WTC11 (cell line): ENCODE measurements at regions not wholly inside any gene's neighbourhood (a gene's known extent, or its start where the extent isn't known, plus 50 kb on each side); places are given as distances from the start of the nearest gene placed in this dataset.
A peak's percentile ranks its signal among the peaks of the same experiment; 100 is the strongest.

Experiments used
- ATAC-seq: fragments of 200-7000 bp; cut with Tn5 transposase; 2 replicates; pipeline ENCODE4 v1.10.0; 2021; ENCODE audit warnings: mild to moderate bottlenecking, moderate library complexity
- CTCF ChIA-PET: fragments of 300-600 bp; sonication (Branson Sonifier 250); formaldehyde crosslinking; loops from one replicate; lab custom pipeline; 2021; ENCODE audit warnings: antibody characterized with exemption; lab: Charles Lee
- POLR2A ChIA-PET: fragments of 350-600 bp; sonication (Branson Sonifier 250); formaldehyde crosslinking; loops from one replicate; lab custom pipeline; 2021; ENCODE audit warnings: antibody characterized with exemption; lab: Charles Lee
- DNase-seq: peaks from one replicate; pipeline ENCODE4 v3.0.0; 2021; ENCODE audit warnings: low spot score
- H3K27ac Mint-ChIP-seq: 2 replicates; pipeline ENCODE4 v1.8.0; 2021; ENCODE audit warnings: mixed read lengths
- H3K27me3 Mint-ChIP-seq: 2 replicates; pipeline ENCODE4 v1.8.0; 2021; ENCODE audit warnings: low read depth, mild to moderate bottlenecking, moderate library complexity, mixed read lengths
- H3K36me3 Mint-ChIP-seq: 2 replicates; pipeline ENCODE4 v1.8.0; 2021; ENCODE audit warnings: mixed read lengths
- H3K4me1 Mint-ChIP-seq: 2 replicates; pipeline ENCODE4 v1.8.0; 2022; ENCODE audit warnings: mixed read lengths
- H3K4me3 Mint-ChIP-seq: 2 replicates; pipeline ENCODE4 v1.8.0; 2021; ENCODE audit warnings: mild to moderate bottlenecking, moderate library complexity, mixed read lengths
- H3K9me3 Mint-ChIP-seq: 2 replicates; pipeline ENCODE4 v1.8.0; 2021; ENCODE audit warnings: mixed read lengths
- ATF1 ChIP-seq: sonication (generic); formaldehyde crosslinking; IDR thresholded peaks from 2 replicates; pipeline ENCODE4 v1.8.1; 2023; ENCODE audit warnings: mild to moderate bottlenecking, moderate library complexity, missing genetic modification reagents
- FOXK1 ChIP-seq: sonication (generic); formaldehyde crosslinking; IDR thresholded peaks from 2 replicates; pipeline ENCODE4 v1.8.0; 2022; ENCODE audit warnings: mild to moderate bottlenecking, moderate library complexity, missing genetic modification reagents
- GRHL2 ChIP-seq: fragments of 250-450 bp; sonication (Bioruptor Pico); IDR thresholded peaks from 2 replicates; pipeline ENCODE4 v1.8.0; 2022; ENCODE audit warnings: mild to moderate bottlenecking, moderate library complexity; ENCODE audit not compliant: insufficient replicate concordance, severe bottlenecking
- MYBL2 ChIP-seq: sonication (generic); formaldehyde crosslinking; IDR thresholded peaks from 2 replicates; pipeline ENCODE4 v1.8.1; 2023; ENCODE audit warnings: mild to moderate bottlenecking, moderate library complexity, missing genetic modification reagents
- NFE2L1 ChIP-seq: sonication (generic); formaldehyde crosslinking; IDR thresholded peaks from 2 replicates; pipeline ENCODE4 v1.8.1; 2023; ENCODE audit warnings: missing genetic modification reagents
- NR3C1 ChIP-seq: sonication (generic); formaldehyde crosslinking; conservative IDR thresholded peaks from 2 replicates; pipeline ENCODE4 v1.8.1; 2023; ENCODE audit warnings: low read depth, mild to moderate bottlenecking, missing genetic modification reagents
- RELA ChIP-seq: sonication (generic); formaldehyde crosslinking; IDR thresholded peaks from 2 replicates; pipeline ENCODE4 v1.8.1; 2022; ENCODE audit warnings: missing genetic modification reagents, mild to moderate bottlenecking, borderline replicate concordance
- SP1 ChIP-seq: sonication (generic); formaldehyde crosslinking; conservative IDR thresholded peaks from 2 replicates; pipeline ENCODE4 v1.8.1; 2022; ENCODE audit warnings: missing genetic modification reagents
- TEAD1 ChIP-seq: sonication (generic); formaldehyde crosslinking; IDR thresholded peaks from 2 replicates; pipeline ENCODE4 v1.8.0; 2022; ENCODE audit warnings: mild to moderate bottlenecking, missing genetic modification reagents
- TEAD4 ChIP-seq: sonication (generic); formaldehyde crosslinking; IDR thresholded peaks from 2 replicates; pipeline ENCODE4 v1.8.0; 2022; ENCODE audit warnings: mild to moderate bottlenecking, missing genetic modification reagents
- ZNF219 ChIP-seq: sonication (generic); formaldehyde crosslinking; IDR thresholded peaks from 2 replicates; pipeline ENCODE4 v1.8.0; 2023; ENCODE audit warnings: missing genetic modification reagents, mild to moderate bottlenecking, borderline replicate concordance
- ZNF423 ChIP-seq: fragments of 250-450 bp; sonication (Bioruptor Pico); IDR thresholded peaks from 2 replicates; pipeline ENCODE4 v2.1.2; 2022; ENCODE audit warnings: mild to moderate bottlenecking, moderate library complexity
- TF ChIP-seq, protein P1 (sequence below): fragments of 250-450 bp; sonication (Bioruptor Pico); IDR thresholded peaks from 2 replicates; pipeline ENCODE4 v2.1.2; 2022; ENCODE audit warnings: mild to moderate bottlenecking, moderate library complexity
- TF ChIP-seq, protein P2 (sequence below): sonication (generic); formaldehyde crosslinking; IDR thresholded peaks from 2 replicates; pipeline ENCODE4 v1.8.1; 2022; ENCODE audit warnings: low read depth, missing genetic modification reagents, borderline replicate concordance
- TF ChIP-seq, protein P3 (sequence below): fragments of 250-450 bp; sonication (Bioruptor Pico); IDR thresholded peaks from 2 replicates; pipeline ENCODE4 v1.9.0; 2021; ENCODE audit warnings: mild to moderate bottlenecking
- TF ChIP-seq, protein P4 (sequence below): sonication (generic); formaldehyde crosslinking; IDR thresholded peaks from 2 replicates; pipeline ENCODE4 v1.8.1; 2023; ENCODE audit warnings: mild to moderate bottlenecking, missing genetic modification reagents, moderate library complexity
- TF ChIP-seq, protein P5 (sequence below): sonication (generic); formaldehyde crosslinking; IDR thresholded peaks from 2 replicates; pipeline ENCODE4 v1.8.1; 2022; ENCODE audit warnings: mild to moderate bottlenecking, moderate library complexity, missing genetic modification reagents
- TF ChIP-seq, protein P6 (sequence below): fragments of 200-600 bp; IDR thresholded peaks from 2 replicates; pipeline ENCODE4 v1.8.0; 2022; ENCODE audit warnings: antibody characterized with exemption
- TF ChIP-seq, protein P7 (sequence below): sonication (generic); formaldehyde crosslinking; IDR thresholded peaks from 2 replicates; pipeline ENCODE4 v1.8.1; 2022; ENCODE audit warnings: mild to moderate bottlenecking, missing genetic modification reagents, moderate library complexity, borderline replicate concordance
- TF ChIP-seq, protein P8 (sequence below): sonication (generic); formaldehyde crosslinking; IDR thresholded peaks from 2 replicates; pipeline ENCODE4 v1.8.0; 2022; ENCODE audit warnings: mild to moderate bottlenecking, missing genetic modification reagents
- TF ChIP-seq, protein P9 (sequence below): sonication (generic); formaldehyde crosslinking; IDR thresholded peaks from 2 replicates; pipeline ENCODE4 v1.8.0; 2022; ENCODE audit warnings: mild to moderate bottlenecking, missing genetic modification reagents
- TF ChIP-seq, protein P10 (sequence below): sonication (generic); formaldehyde crosslinking; IDR thresholded peaks from 2 replicates; pipeline ENCODE4 v1.8.1; 2023; ENCODE audit warnings: mild to moderate bottlenecking, missing genetic modification reagents

DNA sequence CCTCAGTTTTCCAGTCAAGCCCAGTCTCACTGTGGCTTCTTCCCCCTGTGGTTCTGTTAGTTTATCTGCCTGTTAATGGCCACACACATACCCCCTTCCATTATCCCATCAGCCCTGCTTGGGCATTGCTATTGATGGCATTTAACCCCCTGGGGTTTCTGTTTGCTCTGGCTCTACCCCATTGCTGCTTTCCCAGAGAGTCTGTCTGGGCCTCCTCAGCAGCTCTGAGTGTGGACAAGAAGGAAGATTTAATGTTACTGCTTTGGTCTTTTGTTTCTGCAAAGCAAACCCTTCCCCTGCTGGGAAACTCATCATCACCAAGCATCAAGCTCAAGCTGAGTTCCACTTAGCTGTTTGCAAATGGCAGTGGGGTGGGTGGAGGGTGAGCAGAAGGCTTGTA lies 162.7 kb downstream of the CCT6B start:
- ATAC-seq (peak; percentile 91), DNase-seq (peak; percentile 20)
- Mint-ChIP-seq H3K4me3 (no peak overlapping the region), H3K27ac (no peak overlapping the region), H3K9me3 (peaks cover 23% of the 10 kb centered on the region), H3K27me3 (peaks cover 98% of the 10 kb centered on the region), H3K4me1 (peaks cover 19% of the 10 kb centered on the region)
- POLR2A ChIA-PET = no interaction called here
- CTCF ChIA-PET = interaction anchor here (0.6 kb wide), 1 partner anchor 256 kb away, joined by 3 read pairs; no protein-coding TSS in a partner anchor
- TF ChIP-seq NR3C1 (CRISPR knock-in tag) (no peak), ATF1 (CRISPR knock-in tag) (no peak), ZNF423 (CRISPR knock-in tag) (peak; percentile 61)
- TF ChIP-seq, protein P1, sequence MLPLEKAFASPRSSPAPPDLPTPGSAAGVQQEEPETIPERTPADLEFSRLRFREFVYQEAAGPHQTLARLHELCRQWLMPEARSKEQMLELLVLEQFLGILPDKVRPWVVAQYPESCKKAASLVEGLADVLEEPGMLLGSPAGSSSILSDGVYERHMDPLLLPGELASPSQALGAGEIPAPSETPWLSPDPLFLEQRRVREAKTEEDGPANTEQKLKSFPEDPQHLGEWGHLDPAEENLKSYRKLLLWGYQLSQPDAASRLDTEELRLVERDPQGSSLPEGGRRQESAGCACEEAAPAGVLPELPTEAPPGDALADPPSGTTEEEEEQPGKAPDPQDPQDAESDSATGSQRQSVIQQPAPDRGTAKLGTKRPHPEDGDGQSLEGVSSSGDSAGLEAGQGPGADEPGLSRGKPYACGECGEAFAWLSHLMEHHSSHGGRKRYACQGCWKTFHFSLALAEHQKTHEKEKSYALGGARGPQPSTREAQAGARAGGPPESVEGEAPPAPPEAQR = no peak
- TF ChIP-seq, protein P2, sequence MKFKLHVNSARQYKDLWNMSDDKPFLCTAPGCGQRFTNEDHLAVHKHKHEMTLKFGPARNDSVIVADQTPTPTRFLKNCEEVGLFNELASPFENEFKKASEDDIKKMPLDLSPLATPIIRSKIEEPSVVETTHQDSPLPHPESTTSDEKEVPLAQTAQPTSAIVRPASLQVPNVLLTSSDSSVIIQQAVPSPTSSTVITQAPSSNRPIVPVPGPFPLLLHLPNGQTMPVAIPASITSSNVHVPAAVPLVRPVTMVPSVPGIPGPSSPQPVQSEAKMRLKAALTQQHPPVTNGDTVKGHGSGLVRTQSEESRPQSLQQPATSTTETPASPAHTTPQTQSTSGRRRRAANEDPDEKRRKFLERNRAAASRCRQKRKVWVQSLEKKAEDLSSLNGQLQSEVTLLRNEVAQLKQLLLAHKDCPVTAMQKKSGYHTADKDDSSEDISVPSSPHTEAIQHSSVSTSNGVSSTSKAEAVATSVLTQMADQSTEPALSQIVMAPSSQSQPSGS (CRISPR knock-in tag) = no peak
- TF ChIP-seq, protein P3, sequence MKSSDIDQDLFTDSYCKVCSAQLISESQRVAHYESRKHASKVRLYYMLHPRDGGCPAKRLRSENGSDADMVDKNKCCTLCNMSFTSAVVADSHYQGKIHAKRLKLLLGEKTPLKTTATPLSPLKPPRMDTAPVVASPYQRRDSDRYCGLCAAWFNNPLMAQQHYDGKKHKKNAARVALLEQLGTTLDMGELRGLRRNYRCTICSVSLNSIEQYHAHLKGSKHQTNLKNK = no peak
- TF ChIP-seq, protein P4, sequence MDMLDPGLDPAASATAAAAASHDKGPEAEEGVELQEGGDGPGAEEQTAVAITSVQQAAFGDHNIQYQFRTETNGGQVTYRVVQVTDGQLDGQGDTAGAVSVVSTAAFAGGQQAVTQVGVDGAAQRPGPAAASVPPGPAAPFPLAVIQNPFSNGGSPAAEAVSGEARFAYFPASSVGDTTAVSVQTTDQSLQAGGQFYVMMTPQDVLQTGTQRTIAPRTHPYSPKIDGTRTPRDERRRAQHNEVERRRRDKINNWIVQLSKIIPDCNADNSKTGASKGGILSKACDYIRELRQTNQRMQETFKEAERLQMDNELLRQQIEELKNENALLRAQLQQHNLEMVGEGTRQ (CRISPR knock-in tag) = no peak
- TF ChIP-seq, protein P5, sequence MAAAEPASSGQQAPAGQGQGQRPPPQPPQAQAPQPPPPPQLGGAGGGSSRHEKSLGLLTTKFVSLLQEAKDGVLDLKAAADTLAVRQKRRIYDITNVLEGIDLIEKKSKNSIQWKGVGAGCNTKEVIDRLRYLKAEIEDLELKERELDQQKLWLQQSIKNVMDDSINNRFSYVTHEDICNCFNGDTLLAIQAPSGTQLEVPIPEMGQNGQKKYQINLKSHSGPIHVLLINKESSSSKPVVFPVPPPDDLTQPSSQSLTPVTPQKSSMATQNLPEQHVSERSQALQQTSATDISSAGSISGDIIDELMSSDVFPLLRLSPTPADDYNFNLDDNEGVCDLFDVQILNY (CRISPR knock-in tag) = no peak
- TF ChIP-seq, protein P6, sequence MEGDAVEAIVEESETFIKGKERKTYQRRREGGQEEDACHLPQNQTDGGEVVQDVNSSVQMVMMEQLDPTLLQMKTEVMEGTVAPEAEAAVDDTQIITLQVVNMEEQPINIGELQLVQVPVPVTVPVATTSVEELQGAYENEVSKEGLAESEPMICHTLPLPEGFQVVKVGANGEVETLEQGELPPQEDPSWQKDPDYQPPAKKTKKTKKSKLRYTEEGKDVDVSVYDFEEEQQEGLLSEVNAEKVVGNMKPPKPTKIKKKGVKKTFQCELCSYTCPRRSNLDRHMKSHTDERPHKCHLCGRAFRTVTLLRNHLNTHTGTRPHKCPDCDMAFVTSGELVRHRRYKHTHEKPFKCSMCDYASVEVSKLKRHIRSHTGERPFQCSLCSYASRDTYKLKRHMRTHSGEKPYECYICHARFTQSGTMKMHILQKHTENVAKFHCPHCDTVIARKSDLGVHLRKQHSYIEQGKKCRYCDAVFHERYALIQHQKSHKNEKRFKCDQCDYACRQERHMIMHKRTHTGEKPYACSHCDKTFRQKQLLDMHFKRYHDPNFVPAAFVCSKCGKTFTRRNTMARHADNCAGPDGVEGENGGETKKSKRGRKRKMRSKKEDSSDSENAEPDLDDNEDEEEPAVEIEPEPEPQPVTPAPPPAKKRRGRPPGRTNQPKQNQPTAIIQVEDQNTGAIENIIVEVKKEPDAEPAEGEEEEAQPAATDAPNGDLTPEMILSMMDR = no peak
- TF ChIP-seq, all 79 proteins: peak for 1
- 0 out of 2 replicates have a peak, but pooled peaks cover 8% of the 10 kb centered on the region for H3K36me3 Mint-ChIP-seq

DNA sequence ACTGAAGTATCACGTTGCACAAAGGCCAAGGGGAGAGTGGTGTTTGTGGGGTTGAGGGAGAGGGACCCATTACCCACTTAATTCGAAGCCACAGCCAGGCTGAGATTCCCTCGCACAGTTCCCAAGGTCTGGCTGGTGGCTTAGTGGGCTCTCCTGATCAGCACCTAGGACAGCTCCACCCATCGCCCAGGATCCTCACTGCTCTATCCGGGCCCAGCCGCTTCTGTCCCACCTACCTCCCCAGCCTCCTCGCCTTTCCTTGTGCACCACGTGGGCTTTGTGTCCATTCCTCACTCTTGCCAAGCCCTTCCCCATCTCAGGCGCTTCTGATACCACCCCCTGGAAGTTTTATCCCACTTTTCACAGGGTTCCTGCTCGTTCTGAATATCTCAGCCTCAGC lies 163.5 kb downstream of the CCT6B start:
- H3K27me3 Mint-ChIP-seq = peaks cover 98% of the 10 kb centered on the region
- TF ChIP-seq, protein P7, sequence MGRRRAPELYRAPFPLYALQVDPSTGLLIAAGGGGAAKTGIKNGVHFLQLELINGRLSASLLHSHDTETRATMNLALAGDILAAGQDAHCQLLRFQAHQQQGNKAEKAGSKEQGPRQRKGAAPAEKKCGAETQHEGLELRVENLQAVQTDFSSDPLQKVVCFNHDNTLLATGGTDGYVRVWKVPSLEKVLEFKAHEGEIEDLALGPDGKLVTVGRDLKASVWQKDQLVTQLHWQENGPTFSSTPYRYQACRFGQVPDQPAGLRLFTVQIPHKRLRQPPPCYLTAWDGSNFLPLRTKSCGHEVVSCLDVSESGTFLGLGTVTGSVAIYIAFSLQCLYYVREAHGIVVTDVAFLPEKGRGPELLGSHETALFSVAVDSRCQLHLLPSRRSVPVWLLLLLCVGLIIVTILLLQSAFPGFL (CRISPR knock-in tag) = peak; percentile 81; the same call in 1 of the 2 replicates
- peak; percentile 83; the same call in 1 of the 2 replicates for TF ChIP-seq ZNF219 (CRISPR knock-in tag)
- TF ChIP-seq SP1 (CRISPR knock-in tag) = peak; percentile 35; the same call in 1 of the 2 replicates
- TF ChIP-seq, protein P8, sequence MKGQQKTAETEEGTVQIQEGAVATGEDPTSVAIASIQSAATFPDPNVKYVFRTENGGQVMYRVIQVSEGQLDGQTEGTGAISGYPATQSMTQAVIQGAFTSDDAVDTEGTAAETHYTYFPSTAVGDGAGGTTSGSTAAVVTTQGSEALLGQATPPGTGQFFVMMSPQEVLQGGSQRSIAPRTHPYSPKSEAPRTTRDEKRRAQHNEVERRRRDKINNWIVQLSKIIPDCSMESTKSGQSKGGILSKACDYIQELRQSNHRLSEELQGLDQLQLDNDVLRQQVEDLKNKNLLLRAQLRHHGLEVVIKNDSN (CRISPR knock-in tag) = peak; percentile 81
- TF ChIP-seq NFE2L1 (CRISPR knock-in tag) = peak; percentile 62; the same call in 1 of the 2 replicates
- no peak for TF ChIP-seq RELA (CRISPR knock-in tag)
- peak; percentile 67; the same call in 1 of the 2 replicates for TF ChIP-seq TEAD1 (CRISPR knock-in tag)
- TF ChIP-seq TEAD4 (CRISPR knock-in tag) = 0 out of 2 replicates have a peak, but pooled peaks have one; percentile 38
- no peak for TF ChIP-seq GRHL2 (CRISPR knock-in tag)
- TF ChIP-seq MYBL2 (CRISPR knock-in tag) = no peak
- TF ChIP-seq, protein P9, sequence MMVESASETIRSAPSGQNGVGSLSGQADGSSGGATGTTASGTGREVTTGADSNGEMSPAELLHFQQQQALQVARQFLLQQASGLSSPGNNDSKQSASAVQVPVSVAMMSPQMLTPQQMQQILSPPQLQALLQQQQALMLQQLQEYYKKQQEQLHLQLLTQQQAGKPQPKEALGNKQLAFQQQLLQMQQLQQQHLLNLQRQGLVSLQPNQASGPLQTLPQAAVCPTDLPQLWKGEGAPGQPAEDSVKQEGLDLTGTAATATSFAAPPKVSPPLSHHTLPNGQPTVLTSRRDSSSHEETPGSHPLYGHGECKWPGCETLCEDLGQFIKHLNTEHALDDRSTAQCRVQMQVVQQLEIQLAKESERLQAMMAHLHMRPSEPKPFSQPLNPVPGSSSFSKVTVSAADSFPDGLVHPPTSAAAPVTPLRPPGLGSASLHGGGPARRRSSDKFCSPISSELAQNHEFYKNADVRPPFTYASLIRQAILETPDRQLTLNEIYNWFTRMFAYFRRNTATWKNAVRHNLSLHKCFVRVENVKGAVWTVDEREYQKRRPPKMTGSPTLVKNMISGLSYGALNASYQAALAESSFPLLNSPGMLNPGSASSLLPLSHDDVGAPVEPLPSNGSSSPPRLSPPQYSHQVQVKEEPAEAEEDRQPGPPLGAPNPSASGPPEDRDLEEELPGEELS (CRISPR knock-in tag) = peak; percentile 74; the same call in 1 of the 2 replicates
- TF ChIP-seq, protein P10, sequence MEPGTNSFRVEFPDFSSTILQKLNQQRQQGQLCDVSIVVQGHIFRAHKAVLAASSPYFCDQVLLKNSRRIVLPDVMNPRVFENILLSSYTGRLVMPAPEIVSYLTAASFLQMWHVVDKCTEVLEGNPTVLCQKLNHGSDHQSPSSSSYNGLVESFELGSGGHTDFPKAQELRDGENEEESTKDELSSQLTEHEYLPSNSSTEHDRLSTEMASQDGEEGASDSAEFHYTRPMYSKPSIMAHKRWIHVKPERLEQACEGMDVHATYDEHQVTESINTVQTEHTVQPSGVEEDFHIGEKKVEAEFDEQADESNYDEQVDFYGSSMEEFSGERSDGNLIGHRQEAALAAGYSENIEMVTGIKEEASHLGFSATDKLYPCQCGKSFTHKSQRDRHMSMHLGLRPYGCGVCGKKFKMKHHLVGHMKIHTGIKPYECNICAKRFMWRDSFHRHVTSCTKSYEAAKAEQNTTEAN = peak; percentile 45; the same call in 1 of the 2 replicates
- peak; percentile 62; the same call in 1 of the 2 replicates for TF ChIP-seq FOXK1 (CRISPR knock-in tag)

More for the DNA sequence above, 163.5 kb downstream of the CCT6B start:
- peaks cover 23% of the 10 kb centered on the region for H3K9me3 Mint-ChIP-seq
- H3K27ac Mint-ChIP-seq = no peak overlapping the region
- ATAC-seq (peak; percentile 86), DNase-seq (peak; percentile 82)
- peaks cover 19% of the 10 kb centered on the region for H3K4me1 Mint-ChIP-seq
- ChIA-PET CTCF (no interaction called here), POLR2A (no interaction called here)
- 0 out of 2 replicates have a peak, but pooled peaks cover 8% of the 10 kb centered on the region for H3K36me3 Mint-ChIP-seq
- no peak overlapping the region for H3K4me3 Mint-ChIP-seq
